ENCODE measurements at regions not wholly inside any gene's neighbourhood (a gene's known extent, or its start where the extent isn't known, plus 50 kb on each side); places are given as distances from the start of the nearest gene placed in this dataset.

DNA sequence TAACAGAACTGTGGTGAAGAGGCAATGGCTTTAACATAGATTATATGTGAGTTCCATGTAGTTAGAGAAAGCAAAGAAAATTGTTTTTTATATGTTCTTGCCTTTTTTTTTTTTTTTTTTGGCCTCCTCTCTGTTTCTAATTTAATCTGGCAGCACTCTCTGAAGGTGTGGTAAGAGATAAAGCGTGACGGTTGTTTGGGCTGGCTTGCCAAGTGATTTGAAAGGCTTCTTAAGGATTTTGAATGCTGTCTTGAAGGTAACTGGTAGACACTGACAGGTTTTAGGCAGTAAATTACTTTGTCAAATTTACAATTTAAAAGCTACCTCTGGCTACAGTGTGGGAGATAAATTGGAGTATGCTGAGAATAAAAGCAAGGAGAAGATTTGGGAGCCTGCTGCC, 269.3 kb upstream of the HS3ST1 start:
- Histone ChIP-seq H2AK5ac (ENCODE audit: low read depth, low read length) (no peak overlapping the region), H4K91ac (replicated peaks; ENCODE audit: insufficient read length, low read length) (no peak overlapping the region), H3K23ac (ENCODE audit: insufficient read length) (no peak overlapping the region), H3K9ac (replicated peaks in 1 of 4; ENCODE audit: extremely low read depth in 1 of 4, low read depth in 3 of 4, low read length in 3 of 4) (no peak overlapping the region), H2BK120ac (replicated peaks; ENCODE audit: low read depth, low read length) (no peak overlapping the region), H4K20me1 (replicated peaks in 1 of 2; ENCODE audit: control insufficient read depth in 1 of 2, insufficient read depth in 2 of 2, low read length in 2 of 2) (no peaks in the 10 kb centered on the region), H3K4me1 (replicated peaks in 1 of 4; ENCODE audit: control insufficient read depth in 3 of 4, insufficient read depth in 4 of 4, low read length in 3 of 4) (no peaks in the 10 kb centered on the region), H3K4me2 (ENCODE audit: insufficient read depth in 1 of 2, low read depth in 2 of 2, low read length in 2 of 2) (no peak overlapping the region), H3K79me2 (ENCODE audit: control insufficient read depth in 1 of 2, insufficient read depth in 2 of 2, low read length in 2 of 2) (no peaks in the 10 kb centered on the region), H3K4me3 (ENCODE audit: extremely low read depth in 1 of 4, insufficient read depth in 2 of 4, low read depth in 3 of 4, low read length in 4 of 4) (no peak overlapping the region), H3K23me2 (ENCODE audit: low read depth, low read length) (no peaks in the 10 kb centered on the region), H3K79me1 (ENCODE audit: low read depth, low read length) (no peaks in the 10 kb centered on the region), H3K14ac (ENCODE audit: insufficient read length) (no peak overlapping the region), H3K18ac (ENCODE audit: extremely low read depth, low read length) (no peak overlapping the region), H2BK20ac (ENCODE audit: low read length) (no peak overlapping the region), H3K36me3 (ENCODE audit: control insufficient read depth in 2 of 4, insufficient read depth in 4 of 4, low read length in 3 of 4) (no peaks in the 10 kb centered on the region), H2BK5ac (ENCODE audit: low read depth, low read length) (no peak overlapping the region), H4K8ac (ENCODE audit: extremely low read depth, insufficient read depth, low read length) (no peak overlapping the region), H2BK12ac (ENCODE audit: low read depth, low read length) (no peak overlapping the region), H2AFZ (ENCODE audit: low read length) (no peak overlapping the region), H4K5ac (ENCODE audit: insufficient read length, low read depth, low read length) (no peak overlapping the region), H3K4ac (replicated peaks; ENCODE audit: insufficient read length, low read depth, low read length) (no peak overlapping the region), H3K56ac (replicated peaks; ENCODE audit: insufficient read length, low read depth, low read length) (no peak overlapping the region), H3K27me3 (replicated peaks in 1 of 4; ENCODE audit: control insufficient read depth in 3 of 4, extremely low read depth in 1 of 4, insufficient read depth in 3 of 4, low read length in 3 of 4) (no peaks in the 10 kb centered on the region), H2BK15ac (ENCODE audit: low read length) (no peak overlapping the region), H3K9me3 (ENCODE audit: insufficient read depth in 2 of 2, low read depth in 1 of 2, low read length in 1 of 2) (no peaks in the 10 kb centered on the region), H3K27ac (ENCODE audit: low read depth, low read length) (no peak overlapping the region)
- DNase-seq (ENCODE audit: low read depth in 1 of 2, low spot score in 2 of 2) (no peak), FAIRE-seq (no peak)
- 96% methylated on average over 2 of the region's 2 CpGs; no CpG with 5 or more reads in 1 of the 2 experiments for WGBS, 2 experiments (ENCODE audit: extremely low coverage in 1 of 2, insufficient coverage in 1 of 2, insufficient read length in 1 of 2, insufficient replicate concordance in 2 of 2, low coverage in 1 of 2, low lambda C conversion rate in 2 of 2, missing lambda C conversion rate in 1 of 2)
- ChIA-PET CTCF (ENCODE audit: partially characterized antibody) (interaction anchor here (0.6 to 2.1 kb wide), 2 partner anchors 11 to 274 kb away, joined by 3 to 5 read pairs; no protein-coding TSS in a partner anchor), POLR2A (ENCODE audit: partially characterized antibody) (no interaction called here)
- TF ChIP-seq, protein P1, sequence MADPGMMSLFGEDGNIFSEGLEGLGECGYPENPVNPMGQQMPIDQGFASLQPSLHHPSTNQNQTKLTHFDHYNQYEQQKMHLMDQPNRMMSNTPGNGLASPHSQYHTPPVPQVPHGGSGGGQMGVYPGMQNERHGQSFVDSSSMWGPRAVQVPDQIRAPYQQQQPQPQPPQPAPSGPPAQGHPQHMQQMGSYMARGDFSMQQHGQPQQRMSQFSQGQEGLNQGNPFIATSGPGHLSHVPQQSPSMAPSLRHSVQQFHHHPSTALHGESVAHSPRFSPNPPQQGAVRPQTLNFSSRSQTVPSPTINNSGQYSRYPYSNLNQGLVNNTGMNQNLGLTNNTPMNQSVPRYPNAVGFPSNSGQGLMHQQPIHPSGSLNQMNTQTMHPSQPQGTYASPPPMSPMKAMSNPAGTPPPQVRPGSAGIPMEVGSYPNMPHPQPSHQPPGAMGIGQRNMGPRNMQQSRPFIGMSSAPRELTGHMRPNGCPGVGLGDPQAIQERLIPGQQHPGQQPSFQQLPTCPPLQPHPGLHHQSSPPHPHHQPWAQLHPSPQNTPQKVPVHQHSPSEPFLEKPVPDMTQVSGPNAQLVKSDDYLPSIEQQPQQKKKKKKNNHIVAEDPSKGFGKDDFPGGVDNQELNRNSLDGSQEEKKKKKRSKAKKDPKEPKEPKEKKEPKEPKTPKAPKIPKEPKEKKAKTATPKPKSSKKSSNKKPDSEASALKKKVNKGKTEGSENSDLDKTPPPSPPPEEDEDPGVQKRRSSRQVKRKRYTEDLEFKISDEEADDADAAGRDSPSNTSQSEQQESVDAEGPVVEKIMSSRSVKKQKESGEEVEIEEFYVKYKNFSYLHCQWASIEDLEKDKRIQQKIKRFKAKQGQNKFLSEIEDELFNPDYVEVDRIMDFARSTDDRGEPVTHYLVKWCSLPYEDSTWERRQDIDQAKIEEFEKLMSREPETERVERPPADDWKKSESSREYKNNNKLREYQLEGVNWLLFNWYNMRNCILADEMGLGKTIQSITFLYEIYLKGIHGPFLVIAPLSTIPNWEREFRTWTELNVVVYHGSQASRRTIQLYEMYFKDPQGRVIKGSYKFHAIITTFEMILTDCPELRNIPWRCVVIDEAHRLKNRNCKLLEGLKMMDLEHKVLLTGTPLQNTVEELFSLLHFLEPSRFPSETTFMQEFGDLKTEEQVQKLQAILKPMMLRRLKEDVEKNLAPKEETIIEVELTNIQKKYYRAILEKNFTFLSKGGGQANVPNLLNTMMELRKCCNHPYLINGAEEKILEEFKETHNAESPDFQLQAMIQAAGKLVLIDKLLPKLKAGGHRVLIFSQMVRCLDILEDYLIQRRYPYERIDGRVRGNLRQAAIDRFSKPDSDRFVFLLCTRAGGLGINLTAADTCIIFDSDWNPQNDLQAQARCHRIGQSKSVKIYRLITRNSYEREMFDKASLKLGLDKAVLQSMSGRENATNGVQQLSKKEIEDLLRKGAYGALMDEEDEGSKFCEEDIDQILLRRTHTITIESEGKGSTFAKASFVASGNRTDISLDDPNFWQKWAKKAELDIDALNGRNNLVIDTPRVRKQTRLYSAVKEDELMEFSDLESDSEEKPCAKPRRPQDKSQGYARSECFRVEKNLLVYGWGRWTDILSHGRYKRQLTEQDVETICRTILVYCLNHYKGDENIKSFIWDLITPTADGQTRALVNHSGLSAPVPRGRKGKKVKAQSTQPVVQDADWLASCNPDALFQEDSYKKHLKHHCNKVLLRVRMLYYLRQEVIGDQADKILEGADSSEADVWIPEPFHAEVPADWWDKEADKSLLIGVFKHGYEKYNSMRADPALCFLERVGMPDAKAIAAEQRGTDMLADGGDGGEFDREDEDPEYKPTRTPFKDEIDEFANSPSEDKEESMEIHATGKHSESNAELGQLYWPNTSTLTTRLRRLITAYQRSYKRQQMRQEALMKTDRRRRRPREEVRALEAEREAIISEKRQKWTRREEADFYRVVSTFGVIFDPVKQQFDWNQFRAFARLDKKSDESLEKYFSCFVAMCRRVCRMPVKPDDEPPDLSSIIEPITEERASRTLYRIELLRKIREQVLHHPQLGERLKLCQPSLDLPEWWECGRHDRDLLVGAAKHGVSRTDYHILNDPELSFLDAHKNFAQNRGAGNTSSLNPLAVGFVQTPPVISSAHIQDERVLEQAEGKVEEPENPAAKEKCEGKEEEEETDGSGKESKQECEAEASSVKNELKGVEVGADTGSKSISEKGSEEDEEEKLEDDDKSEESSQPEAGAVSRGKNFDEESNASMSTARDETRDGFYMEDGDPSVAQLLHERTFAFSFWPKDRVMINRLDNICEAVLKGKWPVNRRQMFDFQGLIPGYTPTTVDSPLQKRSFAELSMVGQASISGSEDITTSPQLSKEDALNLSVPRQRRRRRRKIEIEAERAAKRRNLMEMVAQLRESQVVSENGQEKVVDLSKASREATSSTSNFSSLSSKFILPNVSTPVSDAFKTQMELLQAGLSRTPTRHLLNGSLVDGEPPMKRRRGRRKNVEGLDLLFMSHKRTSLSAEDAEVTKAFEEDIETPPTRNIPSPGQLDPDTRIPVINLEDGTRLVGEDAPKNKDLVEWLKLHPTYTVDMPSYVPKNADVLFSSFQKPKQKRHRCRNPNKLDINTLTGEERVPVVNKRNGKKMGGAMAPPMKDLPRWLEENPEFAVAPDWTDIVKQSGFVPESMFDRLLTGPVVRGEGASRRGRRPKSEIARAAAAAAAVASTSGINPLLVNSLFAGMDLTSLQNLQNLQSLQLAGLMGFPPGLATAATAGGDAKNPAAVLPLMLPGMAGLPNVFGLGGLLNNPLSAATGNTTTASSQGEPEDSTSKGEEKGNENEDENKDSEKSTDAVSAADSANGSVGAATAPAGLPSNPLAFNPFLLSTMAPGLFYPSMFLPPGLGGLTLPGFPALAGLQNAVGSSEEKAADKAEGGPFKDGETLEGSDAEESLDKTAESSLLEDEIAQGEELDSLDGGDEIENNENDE (IDR thresholded peaks at IDR 0.05; ENCODE audit: insufficient replicate concordance, low read length): no peak
